SIG-M5 treated with dmso at 0.1 percent for 504 hours (cell line): ENCODE measurements at regions not wholly inside any gene's neighbourhood (a gene's known extent, or its start where the extent isn't known, plus 50 kb on each side); places are given as distances from the start of the nearest gene placed in this dataset.

Experiments
- DNase-seq: peaks from one replicate; lab custom pipeline; 2025; ENCODE audit not compliant: unreplicated experiment; lab: John Stamatoyannopoulos, UW

DNA sequence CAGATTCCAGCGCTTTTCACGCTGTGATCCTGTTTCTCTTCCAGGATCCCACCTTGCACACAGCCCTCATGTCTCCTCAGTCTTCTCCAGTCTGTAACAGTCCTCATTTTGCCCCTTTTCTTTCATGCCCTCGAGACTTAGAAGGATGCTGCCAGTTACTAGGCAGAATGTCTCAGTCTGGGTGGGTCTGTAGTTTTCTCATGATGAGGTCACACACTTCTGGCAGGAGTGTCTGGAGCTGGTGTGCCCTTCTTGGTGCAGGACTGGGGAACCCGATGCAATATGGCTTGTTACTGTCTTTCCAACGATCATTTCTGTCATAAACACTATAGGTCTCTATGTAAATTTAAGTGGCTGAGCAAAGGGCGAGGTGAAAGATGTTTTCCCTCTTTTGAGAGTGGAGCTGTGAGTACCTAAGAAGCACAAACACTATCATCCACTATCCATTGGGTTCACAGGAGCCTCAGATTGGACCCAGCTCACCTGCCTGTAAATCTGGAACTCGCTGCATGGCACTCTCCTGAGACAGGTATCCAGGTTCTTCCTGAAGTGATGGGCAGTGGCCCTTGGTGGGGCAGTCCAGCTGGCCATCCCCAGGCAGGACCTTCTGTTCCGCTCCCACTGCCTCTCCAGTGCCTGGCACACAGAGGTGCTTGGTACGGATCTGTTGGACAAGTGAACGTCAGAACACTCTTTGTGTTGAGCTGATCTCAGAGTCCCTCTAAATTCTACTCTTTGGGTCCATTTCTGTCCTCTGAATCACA is 64.3 kb upstream of the ZNF32 start:
- no peak for DNase-seq

DNA sequence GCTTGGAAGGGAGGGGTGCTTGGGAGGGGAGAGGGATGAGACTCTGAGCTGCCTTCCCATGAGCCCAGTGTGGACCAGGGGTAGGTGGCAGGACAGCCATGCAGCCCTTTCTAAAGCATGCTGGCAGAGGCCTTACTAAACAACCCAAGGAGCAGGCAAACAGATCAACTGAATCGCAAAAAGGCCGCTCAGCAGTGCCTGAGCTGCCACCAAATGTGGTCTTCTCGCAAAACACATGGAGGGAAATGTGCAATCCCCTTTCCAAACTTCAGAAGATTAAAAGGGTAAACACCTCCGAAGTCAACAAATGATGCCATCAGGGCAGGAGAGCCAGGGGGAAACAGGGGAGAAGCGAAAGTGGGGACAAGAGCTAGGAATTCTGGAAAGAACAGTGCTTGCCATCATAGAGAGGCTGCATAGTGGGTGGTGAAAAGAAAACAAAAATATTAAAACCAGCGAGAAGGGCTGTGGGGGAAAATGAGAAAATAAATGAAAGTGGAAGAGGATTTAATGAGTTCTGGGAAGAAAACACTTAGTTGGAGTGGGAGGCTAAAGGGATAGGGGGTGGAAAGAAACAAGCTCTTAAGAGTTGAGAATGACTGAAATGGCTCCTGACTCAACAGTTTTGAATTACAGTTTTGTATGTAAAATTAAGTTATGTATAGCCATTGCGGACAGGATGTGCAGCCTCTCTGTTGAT is 62.2 kb upstream of the ZNF32 start:
- DNase-seq, result no peak

GRCh38 chr10:43708262-43708661 is 59.6 kb upstream of the ZNF32 start:
- no peak for DNase-seq

DNA sequence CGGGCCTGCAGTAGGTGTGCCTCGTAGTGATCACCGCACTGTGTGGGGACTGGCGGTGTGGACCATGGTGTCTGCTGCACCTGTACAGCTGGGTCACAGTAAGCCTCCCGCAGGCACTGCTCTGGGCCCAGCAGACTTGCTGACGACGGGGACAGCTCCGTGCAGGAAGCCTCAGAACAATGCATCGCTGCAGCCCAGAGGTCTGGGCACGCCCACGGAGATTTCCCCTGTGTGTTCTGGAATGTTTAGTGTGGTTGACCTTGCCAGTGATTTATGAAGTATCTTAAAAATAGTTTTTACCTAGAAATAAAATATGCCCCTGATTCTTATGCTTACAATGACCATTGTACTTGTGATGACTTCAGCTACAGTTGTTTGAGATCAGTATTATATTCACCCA is 59.1 kb upstream of the ZNF32 start:
- no peak for DNase-seq

DNA sequence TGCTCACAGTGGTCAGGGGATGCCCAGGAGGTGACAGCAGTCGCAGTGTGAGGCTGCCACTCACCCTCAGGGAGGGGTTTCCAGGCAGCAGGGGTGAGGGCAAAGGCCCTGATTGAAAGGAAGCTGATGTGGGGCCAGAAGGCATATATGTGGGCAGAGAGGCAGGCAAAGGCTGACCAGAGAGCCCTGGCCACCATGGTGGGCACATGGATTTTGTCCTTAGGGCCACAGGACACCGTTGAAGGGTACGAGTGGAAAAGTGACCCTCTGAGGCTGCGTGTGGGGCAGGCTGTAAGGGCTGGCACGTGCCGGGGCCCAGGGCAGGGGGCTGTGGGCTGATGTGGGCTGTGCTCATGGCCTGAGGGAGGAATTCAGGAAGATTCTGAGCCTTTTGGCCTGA is 57.5 kb upstream of the ZNF32 start:
- DNase-seq, result no peak

DNA sequence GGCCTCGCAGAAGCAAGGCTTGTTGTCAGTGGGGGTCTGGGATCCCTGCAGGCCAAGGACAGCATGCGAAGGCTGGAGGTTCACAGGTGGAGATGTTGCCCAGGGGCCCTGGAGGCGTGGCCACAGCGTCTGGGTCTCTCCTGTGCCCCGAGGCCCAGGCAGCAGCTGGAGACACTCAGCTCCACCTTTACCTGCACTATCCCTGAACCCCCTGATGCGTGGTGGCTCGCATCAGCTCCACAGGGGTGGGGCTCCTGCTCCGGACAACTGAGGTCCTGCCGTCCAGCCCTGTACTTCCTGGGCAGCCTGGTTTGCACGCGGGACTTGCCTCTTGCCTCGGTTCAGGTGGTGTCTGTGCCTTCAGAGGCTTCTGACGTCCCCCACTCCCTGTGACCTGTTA is 54.6 kb upstream of the ZNF32 start:
- DNase-seq, result no peak

- no peak for DNase-seq
These were observed 54.2 kb upstream of the ZNF32 start for GRCh38 chr10:43702936-43703281.

DNA sequence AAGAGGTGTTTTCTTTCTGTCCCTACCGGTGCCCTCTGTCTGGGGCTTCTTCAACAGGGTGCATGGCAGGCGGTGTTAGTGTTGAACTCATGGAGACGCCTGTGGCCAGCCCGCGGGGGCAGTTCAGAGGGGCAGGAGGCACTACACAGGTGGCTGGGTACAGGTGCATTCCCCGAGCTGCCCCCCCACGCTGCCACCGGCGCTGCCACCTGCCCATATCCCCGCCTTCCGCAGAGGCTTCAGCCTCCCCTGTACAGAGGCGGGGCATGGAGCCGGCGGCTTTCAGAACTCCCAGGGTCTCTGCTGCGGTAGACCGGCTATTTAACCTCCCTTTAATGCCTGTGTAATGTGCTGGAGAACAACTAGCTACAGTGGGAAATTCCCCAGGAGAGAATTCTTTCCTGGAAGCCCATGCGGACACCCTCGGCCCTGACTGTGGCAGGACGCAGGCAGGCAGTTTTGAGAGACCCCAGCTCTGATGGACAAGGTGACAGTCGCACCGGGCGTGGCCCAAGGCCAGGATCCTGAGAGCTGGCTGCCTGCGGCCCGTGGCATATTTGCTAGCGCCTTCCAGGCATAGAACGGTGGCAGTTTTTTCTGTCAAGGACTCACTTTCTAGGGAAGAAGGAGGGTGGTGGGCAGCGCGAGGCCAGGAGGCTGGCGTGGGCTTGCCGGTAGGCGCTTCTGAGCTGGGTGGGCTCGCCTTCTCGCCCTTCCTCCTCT is 53.7 kb upstream of the ZNF32 start:
- DNase-seq, result no peak

GRCh38 chr10:43701295-43701694 is 52.6 kb upstream of the ZNF32 start:
- DNase-seq, result no peak

- DNase-seq, result no peak
These were observed 51.6 kb upstream of the ZNF32 start for GRCh38 chr10:43700306-43700705.

DNA sequence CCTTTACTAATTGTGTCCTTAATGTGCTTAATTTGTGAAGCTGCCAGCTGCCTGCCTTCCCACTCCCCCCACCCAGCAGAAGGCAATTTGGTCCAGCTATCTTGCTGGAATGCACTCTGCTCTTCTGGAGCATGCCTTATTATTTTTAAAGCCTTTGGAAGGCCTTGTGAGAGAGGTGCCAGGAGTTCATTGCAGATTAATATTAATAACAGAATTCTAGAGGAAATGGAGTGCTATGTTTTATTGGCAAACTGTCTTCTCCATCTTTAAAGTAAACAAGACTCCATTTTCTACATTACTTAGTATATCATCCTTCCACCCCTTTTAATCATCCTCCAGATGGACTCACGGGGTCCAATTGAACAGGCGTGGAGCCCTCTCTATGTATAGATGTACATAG is 50.8 kb upstream of the ZNF32 start:
- DNase-seq, result no peak
